Tibial nerve (tissue), 4 donors: ENCODE measurements at regions not wholly inside any gene's neighbourhood (a gene's known extent, or its start where the extent isn't known, plus 50 kb on each side); places are given as distances from the start of the nearest gene placed in this dataset.

ENCODE experiments used
- EP300 ChIP-seq, 2 donors: sonication (generic); formaldehyde crosslinking; IDR thresholded peaks; one replicate each; pipeline ENCODE4 v1.6.1; 2017; ENCODE audit warnings: antibody characterized with exemption in 2 of 2, mild to moderate bottlenecking in 1 of 2
- TF ChIP-seq, protein P1 (sequence below), 5 experiments: fragments of 200-600 bp in 3 of 5; fragments of 450-650 bp in 2 of 5; sonication (generic) in 3 of 5; IDR thresholded peaks; one replicate each; pipeline ENCODE4 v1.5.1; 2016 to 2019; ENCODE audit warnings: antibody characterized with exemption in 5 of 5, mild to moderate bottlenecking in 3 of 5, moderate library complexity in 2 of 5

DNA sequence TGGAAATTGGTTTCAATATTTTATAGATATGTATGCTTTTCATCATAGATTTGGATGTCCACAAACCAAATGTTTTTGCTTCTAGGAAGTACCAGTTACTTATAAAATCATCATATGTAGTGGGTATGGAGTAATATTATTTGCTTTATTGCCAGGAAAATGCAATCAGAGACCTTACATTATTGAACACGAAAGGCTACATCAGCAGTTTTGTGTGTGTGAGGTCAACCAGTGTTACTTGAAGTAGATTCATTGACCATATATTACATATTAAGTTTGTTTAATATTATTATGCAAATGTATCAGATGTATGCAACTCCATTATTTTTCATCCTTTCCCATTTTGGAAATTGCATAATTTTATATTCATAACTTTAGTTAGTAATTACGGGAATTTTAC lies 219.1 kb upstream of the MMADHC start:
- TF ChIP-seq, protein P1, sequence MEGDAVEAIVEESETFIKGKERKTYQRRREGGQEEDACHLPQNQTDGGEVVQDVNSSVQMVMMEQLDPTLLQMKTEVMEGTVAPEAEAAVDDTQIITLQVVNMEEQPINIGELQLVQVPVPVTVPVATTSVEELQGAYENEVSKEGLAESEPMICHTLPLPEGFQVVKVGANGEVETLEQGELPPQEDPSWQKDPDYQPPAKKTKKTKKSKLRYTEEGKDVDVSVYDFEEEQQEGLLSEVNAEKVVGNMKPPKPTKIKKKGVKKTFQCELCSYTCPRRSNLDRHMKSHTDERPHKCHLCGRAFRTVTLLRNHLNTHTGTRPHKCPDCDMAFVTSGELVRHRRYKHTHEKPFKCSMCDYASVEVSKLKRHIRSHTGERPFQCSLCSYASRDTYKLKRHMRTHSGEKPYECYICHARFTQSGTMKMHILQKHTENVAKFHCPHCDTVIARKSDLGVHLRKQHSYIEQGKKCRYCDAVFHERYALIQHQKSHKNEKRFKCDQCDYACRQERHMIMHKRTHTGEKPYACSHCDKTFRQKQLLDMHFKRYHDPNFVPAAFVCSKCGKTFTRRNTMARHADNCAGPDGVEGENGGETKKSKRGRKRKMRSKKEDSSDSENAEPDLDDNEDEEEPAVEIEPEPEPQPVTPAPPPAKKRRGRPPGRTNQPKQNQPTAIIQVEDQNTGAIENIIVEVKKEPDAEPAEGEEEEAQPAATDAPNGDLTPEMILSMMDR (IDR thresholded peaks at IDR 0.05): no peak
- TF ChIP-seq EP300 (IDR thresholded peaks at IDR 0.05): no peak
